ENCODE measurements at regions not wholly inside any gene's neighbourhood (a gene's known extent, or its start where the extent isn't known, plus 50 kb on each side); places are given as distances from the start of the nearest gene placed in this dataset.
"Not testable (repeated sequence)": the region's sequence is repeated elsewhere in the genome, so short reads cannot be mapped to it uniquely, and the experiment has no call there.

DNA sequence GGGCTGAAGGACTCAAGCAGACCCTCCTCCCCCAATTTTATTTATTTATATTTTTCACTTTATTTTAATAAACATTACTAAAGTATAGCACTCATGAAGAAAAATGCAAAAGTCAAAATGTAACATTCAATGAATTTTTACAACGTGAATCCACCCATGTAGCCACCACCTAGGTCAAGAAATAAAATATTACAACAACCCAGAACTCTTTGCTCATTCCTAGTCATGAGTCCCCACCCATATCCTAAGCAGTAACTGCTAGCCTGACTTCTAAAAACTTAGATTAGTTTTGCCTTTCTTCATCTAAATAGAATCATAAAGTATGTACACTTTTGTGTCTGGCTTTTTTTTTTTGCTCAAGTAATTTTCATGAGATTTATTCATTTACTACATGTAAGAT lies 86.9 kb upstream of the CRY1 start:
- Histone ChIP-seq H3K27ac (ENCODE audit: low read depth, low read length) (no peak overlapping the region), H3K27me3 (ENCODE audit: control insufficient read depth, insufficient read depth, low read length) (no peaks in the 10 kb centered on the region), H3K36me3 (ENCODE audit: control insufficient read depth, insufficient read depth, low read length) (no peaks in the 10 kb centered on the region), H3K4me3 (ENCODE audit: low read length) (no peak overlapping the region), H3K9ac (ENCODE audit: low read length) (no peak overlapping the region), H3K4me1 (ENCODE audit: control insufficient read depth, insufficient read depth, low read length) (no peaks in the 10 kb centered on the region)

GRCh38 chr12:107184359-107184930 lies 91.1 kb upstream of the CRY1 start:
- Histone ChIP-seq H3K36me3 (ENCODE audit: control insufficient read depth, insufficient read depth, low read length) (no peaks in the 10 kb centered on the region), H3K27me3 (ENCODE audit: control insufficient read depth, insufficient read depth, low read length) (no peaks in the 10 kb centered on the region)

DNA sequence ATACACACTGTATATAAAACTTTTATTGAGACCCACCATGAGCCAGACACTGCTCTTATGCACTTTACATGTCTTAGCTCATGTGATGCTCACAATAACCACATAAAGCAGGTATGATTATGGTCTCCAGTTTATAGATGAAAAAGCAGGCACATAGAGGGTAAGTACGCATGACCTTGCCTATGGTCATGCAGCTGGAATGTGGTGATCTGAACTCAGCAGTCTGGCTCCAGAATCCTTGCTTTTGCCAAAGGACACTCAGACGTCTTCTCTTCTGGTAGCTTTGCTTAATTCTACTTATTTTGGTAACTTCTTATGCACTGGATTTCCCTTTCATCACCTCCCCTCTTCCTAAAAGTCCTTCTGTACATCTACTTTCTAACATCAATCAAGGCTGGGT lies 103.3 kb upstream of the CRY1 start:
- Histone ChIP-seq H3K36me3 (ENCODE audit: control insufficient read depth, insufficient read depth, low read length) (no peaks in the 10 kb centered on the region), H3K4me1 (ENCODE audit: control insufficient read depth, insufficient read depth, low read length) (no peaks in the 10 kb centered on the region), H3K9ac (ENCODE audit: low read length) (no peak overlapping the region), H3K4me3 (ENCODE audit: low read length) (no peak overlapping the region), H3K27me3 (ENCODE audit: control insufficient read depth, insufficient read depth, low read length) (no peaks in the 10 kb centered on the region), H3K27ac (ENCODE audit: low read depth, low read length) (no peak overlapping the region)

More at GRCh38 chr12:107184359-107184930, 91.1 kb upstream of the CRY1 start:
- H3K9ac ChIP-seq (ENCODE audit: low read length): no peak overlapping the region
- no peak overlapping the region for H3K27ac ChIP-seq (ENCODE audit: low read depth, low read length)
- H3K4me1 ChIP-seq (ENCODE audit: control insufficient read depth, insufficient read depth, low read length): no peaks in the 10 kb centered on the region
- no peak overlapping the region for H3K4me3 ChIP-seq (ENCODE audit: low read length)

DNA sequence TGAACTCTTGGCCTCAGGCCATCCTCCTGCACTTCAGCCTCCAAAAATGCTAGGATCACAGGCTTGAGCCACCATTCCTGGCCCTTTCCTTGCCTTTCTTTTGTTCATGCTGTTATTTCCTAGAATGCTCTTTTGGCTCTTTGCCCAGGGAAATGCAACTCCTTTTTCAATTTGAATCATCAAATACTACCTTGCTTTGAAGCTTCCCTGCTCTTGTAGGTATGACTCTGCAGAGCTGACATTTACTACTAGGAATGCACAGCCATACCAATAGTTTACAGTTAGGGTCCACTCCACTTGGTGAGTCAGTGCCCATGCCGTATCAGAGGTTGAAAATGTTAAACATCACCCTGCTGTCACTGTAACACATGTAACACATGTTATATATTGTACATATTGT lies 107.0 kb upstream of the CRY1 start:
- no peak overlapping the region for H3K27ac ChIP-seq (ENCODE audit: low read depth, low read length)

DNA sequence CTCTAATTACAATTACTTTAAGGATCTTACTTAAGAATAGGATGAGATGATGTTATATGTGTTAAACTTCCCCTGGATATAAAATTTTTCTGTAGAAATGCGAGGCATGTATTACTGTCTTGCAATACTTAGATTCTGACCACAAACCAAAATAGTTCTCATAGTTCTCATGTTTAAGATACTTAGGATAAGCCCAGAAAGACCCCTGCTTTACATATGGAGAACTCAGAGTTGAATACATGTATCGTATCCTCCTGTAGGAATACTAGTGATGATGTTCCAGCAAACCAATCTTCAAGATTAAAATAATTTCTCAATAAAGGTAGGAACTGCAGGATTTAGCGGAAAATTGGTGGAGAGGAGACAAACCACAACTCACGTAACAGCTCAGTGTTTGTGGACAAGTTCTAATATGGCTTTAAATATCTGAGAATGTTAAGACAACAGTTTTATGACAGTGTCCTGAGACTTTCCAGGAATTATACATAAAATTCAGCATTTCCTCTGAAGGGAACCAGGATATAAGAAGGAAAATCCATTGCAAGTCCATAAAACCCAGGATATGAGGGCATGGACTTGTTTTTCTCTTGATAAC lies 114.7 kb upstream of the CRY1 start:
- H3K4me3 ChIP-seq (ENCODE audit: low read length): no peak overlapping the region
- H3K27ac ChIP-seq (ENCODE audit: low read depth, low read length): no peak overlapping the region
- H3K27me3 ChIP-seq (ENCODE audit: control insufficient read depth, insufficient read depth, low read length): no peaks in the 10 kb centered on the region
- H3K36me3 ChIP-seq (ENCODE audit: control insufficient read depth, insufficient read depth, low read length): no peaks in the 10 kb centered on the region
- no peaks in the 10 kb centered on the region for H3K4me1 ChIP-seq (ENCODE audit: control insufficient read depth, insufficient read depth, low read length)
- no peak overlapping the region for H3K9ac ChIP-seq (ENCODE audit: low read length)

More for the DNA sequence above, 107.0 kb upstream of the CRY1 start:
- Histone ChIP-seq H3K4me3 (ENCODE audit: low read length) (no peak overlapping the region), H3K4me1 (ENCODE audit: control insufficient read depth, insufficient read depth, low read length) (no peaks in the 10 kb centered on the region), H3K27me3 (ENCODE audit: control insufficient read depth, insufficient read depth, low read length) (no peaks in the 10 kb centered on the region), H3K36me3 (ENCODE audit: control insufficient read depth, insufficient read depth, low read length) (no peaks in the 10 kb centered on the region), H3K9ac (ENCODE audit: low read length) (no peak overlapping the region)

DNA sequence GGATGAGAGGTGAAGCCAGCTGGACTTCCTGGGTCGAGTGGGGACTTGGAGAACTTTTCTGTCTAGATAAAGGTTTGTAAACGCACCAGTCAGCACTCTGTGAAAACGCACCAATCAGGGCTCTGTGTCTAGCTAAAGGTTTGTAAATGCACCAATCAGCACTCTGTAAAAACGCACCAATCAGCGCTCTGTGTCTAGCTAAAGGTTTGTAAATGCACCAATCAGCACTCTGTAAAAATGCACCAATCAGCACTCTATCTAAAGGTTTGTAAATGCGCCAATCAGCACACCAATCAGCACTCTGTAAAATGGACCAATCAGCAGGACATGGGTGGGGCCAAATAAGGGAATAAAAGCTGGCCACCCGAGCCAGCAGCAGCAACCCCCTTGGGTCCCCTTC lies 116.4 kb upstream of the CRY1 start:
- H3K27me3 ChIP-seq (ENCODE audit: control insufficient read depth, insufficient read depth, low read length); H3K4me1 ChIP-seq (ENCODE audit: control insufficient read depth, insufficient read depth, low read length); H3K4me3 ChIP-seq (ENCODE audit: low read length); H3K36me3 ChIP-seq (ENCODE audit: control insufficient read depth, insufficient read depth, low read length); H3K27ac ChIP-seq (ENCODE audit: low read depth, low read length); H3K9ac ChIP-seq (ENCODE audit: low read length): not testable (repeated sequence)

GRCh38 chr12:107214373-107214773 lies 121.0 kb upstream of the CRY1 start:
- H3K4me3 ChIP-seq (ENCODE audit: low read length); H3K9ac ChIP-seq (ENCODE audit: low read length); H3K27ac ChIP-seq (ENCODE audit: low read depth, low read length); H3K27me3 ChIP-seq (ENCODE audit: control insufficient read depth, insufficient read depth, low read length); H3K36me3 ChIP-seq (ENCODE audit: control insufficient read depth, insufficient read depth, low read length); H3K4me1 ChIP-seq (ENCODE audit: control insufficient read depth, insufficient read depth, low read length): not testable (repeated sequence)

GRCh38 chr12:107216411-107216810 lies 123.1 kb upstream of the CRY1 start:
- H3K9ac ChIP-seq (ENCODE audit: low read length); H3K36me3 ChIP-seq (ENCODE audit: control insufficient read depth, insufficient read depth, low read length); H3K4me1 ChIP-seq (ENCODE audit: control insufficient read depth, insufficient read depth, low read length); H3K27ac ChIP-seq (ENCODE audit: low read depth, low read length); H3K4me3 ChIP-seq (ENCODE audit: low read length); H3K27me3 ChIP-seq (ENCODE audit: control insufficient read depth, insufficient read depth, low read length): not testable (repeated sequence)

GRCh38 chr12:107219301-107219700 lies 126.0 kb upstream of the CRY1 start:
- H3K27me3 ChIP-seq (ENCODE audit: control insufficient read depth, insufficient read depth, low read length): no peaks in the 10 kb centered on the region
- H3K4me3 ChIP-seq (ENCODE audit: low read length): no peak overlapping the region
- no peak overlapping the region for H3K9ac ChIP-seq (ENCODE audit: low read length)
- H3K4me1 ChIP-seq (ENCODE audit: control insufficient read depth, insufficient read depth, low read length): no peaks in the 10 kb centered on the region
- H3K36me3 ChIP-seq (ENCODE audit: control insufficient read depth, insufficient read depth, low read length): no peaks in the 10 kb centered on the region
- H3K27ac ChIP-seq (ENCODE audit: low read depth, low read length): no peak overlapping the region

GRCh38 chr12:107221913-107222312 lies 128.6 kb upstream of the CRY1 start:
- Histone ChIP-seq H3K36me3 (ENCODE audit: control insufficient read depth, insufficient read depth, low read length) (no peaks in the 10 kb centered on the region), H3K4me3 (ENCODE audit: low read length) (no peak overlapping the region), H3K27ac (ENCODE audit: low read depth, low read length) (no peak overlapping the region), H3K4me1 (ENCODE audit: control insufficient read depth, insufficient read depth, low read length) (no peaks in the 10 kb centered on the region), H3K9ac (ENCODE audit: low read length) (no peak overlapping the region), H3K27me3 (ENCODE audit: control insufficient read depth, insufficient read depth, low read length) (no peaks in the 10 kb centered on the region)

DNA sequence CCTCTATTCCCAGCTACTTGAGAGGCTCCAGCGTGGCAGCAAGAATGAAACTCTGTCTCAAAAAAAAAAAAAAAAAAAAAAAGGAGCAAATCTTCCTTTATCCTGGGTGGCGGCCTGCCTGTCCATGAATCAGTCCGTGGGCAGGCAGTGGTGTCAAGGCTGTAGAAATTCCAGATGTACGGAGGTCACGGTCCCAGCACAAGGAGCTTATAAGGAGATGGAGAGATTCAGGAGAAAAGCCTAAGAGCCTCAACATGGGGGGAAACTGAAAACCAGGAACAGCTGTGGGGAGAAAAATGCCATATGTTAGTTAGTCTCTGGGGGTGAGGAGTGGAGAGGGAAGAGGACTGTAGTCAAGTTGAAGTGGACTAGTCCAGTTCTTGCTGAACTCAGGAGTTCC lies 130.5 kb upstream of the CRY1 start:
- H3K4me1 ChIP-seq (ENCODE audit: control insufficient read depth, insufficient read depth, low read length): no peaks in the 10 kb centered on the region
- no peaks in the 10 kb centered on the region for H3K27me3 ChIP-seq (ENCODE audit: control insufficient read depth, insufficient read depth, low read length)
- no peak overlapping the region for H3K9ac ChIP-seq (ENCODE audit: low read length)
- H3K27ac ChIP-seq (ENCODE audit: low read depth, low read length): no peak overlapping the region
- H3K4me3 ChIP-seq (ENCODE audit: low read length): no peak overlapping the region
- H3K36me3 ChIP-seq (ENCODE audit: control insufficient read depth, insufficient read depth, low read length): no peaks in the 10 kb centered on the region

GRCh38 chr12:107225635-107226034 lies 132.3 kb upstream of the CRY1 start:
- no peaks in the 10 kb centered on the region for H3K36me3 ChIP-seq (ENCODE audit: control insufficient read depth, insufficient read depth, low read length)
- no peaks in the 10 kb centered on the region for H3K4me1 ChIP-seq (ENCODE audit: control insufficient read depth, insufficient read depth, low read length)
- H3K27me3 ChIP-seq (ENCODE audit: control insufficient read depth, insufficient read depth, low read length): no peaks in the 10 kb centered on the region
- H3K4me3 ChIP-seq (ENCODE audit: low read length): no peak overlapping the region
- H3K27ac ChIP-seq (ENCODE audit: low read depth, low read length): no peak overlapping the region
- no peak overlapping the region for H3K9ac ChIP-seq (ENCODE audit: low read length)

DNA sequence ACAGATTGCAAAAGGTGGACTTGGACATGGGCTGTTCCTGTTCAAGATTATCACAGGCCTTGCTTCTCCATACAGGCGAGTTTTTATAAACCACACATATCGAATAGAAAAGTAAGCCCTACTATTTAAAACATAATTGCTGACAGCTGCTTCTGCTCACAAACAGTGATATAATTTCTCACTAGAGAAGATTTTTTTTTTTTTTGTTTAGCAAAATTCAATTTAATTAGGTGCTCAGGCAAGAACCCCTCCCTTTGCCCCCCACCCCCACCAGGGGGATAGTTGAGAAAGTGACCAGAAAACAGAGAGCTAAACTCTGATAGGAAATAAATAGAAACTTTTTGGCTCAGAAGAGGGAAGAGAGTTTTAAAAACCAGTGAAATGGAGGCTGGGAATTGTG lies 132.8 kb upstream of the CRY1 start:
- Histone ChIP-seq H3K27ac (ENCODE audit: low read depth, low read length) (no peak overlapping the region), H3K9ac (ENCODE audit: low read length) (no peak overlapping the region), H3K4me1 (ENCODE audit: control insufficient read depth, insufficient read depth, low read length) (no peaks in the 10 kb centered on the region), H3K27me3 (ENCODE audit: control insufficient read depth, insufficient read depth, low read length) (no peaks in the 10 kb centered on the region), H3K36me3 (ENCODE audit: control insufficient read depth, insufficient read depth, low read length) (no peaks in the 10 kb centered on the region), H3K4me3 (ENCODE audit: low read length) (no peak overlapping the region)
